Superior temporal gyrus (tissue), 1 donor: ENCODE measurements at regions not wholly inside any gene's neighbourhood (a gene's known extent, or its start where the extent isn't known, plus 50 kb on each side); places are given as distances from the start of the nearest gene placed in this dataset.

Source experiments
- DNase-seq: peaks from one replicate; pipeline ENCODE4 v3.0.0-alpha.2; 2016; ENCODE audit errors: extremely low spot score

DNA sequence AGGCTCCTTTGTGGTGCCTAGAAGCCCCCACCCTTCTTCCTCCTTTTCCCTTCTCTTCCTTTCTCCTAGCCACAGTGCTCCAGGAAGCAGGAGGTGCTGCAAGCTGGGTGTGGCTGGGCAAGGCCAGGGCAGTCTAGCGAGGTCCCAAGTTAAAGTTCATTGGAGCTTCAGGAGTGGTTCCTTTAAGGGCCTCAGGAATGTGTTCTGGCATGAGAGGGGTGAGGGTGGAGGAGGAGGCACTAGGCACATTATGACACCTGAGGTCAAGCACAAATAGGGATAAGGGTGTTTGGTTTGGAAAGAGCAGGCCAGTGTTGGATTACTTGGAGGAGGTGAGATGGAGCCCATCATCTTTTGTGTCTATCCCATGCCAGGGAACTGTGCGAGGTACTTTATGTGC, 258.7 kb downstream of the TLE3 start:
- DNase-seq = no peak

DNA sequence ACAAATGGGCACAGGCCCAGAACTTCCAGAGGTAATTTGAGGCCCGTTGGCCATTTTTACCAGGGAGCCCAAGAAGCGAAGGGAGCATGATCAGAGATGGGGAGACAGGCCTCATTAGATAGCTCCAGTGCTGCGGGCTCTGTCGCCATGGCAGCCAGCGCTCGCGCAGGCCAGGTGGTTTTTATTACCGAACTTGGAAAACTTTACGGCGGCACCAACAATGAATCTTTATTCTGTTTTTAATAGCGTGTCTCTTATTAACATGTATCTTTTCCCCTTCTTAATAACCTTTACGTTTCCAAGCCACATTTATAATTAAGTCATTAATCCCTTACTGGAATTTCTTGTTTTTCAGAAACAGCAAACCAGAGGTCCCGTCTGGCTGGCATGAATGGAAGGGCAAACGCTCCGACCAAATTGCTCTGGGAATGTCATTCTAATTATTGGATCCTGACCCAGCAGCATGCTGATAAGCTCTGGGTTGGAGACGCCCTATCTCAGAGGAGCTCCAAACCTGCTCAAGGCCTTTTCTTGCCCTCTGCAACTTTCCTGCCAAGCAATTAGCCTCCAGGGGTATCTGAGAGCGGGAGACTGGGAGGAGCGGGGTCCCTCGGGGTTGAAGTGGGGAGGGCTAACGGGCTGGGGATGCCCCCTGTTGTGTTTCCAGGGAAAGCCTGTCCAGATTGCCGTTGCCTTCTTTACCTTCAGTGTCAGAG, 256.4 kb downstream of the TLE3 start:
- DNase-seq = no peak

DNA sequence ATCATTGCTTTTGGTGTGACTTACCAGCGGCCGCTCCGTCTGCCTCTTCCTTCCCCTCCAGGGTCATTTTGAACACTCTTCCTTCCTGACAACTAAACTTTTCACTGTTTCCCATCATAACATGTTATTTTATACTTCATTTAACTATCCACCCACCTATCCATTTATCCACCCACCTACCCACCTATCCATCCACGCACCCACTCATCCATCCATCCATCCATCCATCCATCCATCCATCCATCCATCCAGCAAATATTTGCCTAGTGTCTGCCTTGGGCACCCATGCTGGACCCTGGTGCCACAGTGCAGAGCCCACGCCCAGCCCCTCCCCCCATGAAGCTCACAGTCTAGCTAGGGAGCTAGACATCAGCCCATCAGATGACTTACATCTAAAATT, 254.9 kb downstream of the TLE3 start:
- DNase-seq = no peak

DNA sequence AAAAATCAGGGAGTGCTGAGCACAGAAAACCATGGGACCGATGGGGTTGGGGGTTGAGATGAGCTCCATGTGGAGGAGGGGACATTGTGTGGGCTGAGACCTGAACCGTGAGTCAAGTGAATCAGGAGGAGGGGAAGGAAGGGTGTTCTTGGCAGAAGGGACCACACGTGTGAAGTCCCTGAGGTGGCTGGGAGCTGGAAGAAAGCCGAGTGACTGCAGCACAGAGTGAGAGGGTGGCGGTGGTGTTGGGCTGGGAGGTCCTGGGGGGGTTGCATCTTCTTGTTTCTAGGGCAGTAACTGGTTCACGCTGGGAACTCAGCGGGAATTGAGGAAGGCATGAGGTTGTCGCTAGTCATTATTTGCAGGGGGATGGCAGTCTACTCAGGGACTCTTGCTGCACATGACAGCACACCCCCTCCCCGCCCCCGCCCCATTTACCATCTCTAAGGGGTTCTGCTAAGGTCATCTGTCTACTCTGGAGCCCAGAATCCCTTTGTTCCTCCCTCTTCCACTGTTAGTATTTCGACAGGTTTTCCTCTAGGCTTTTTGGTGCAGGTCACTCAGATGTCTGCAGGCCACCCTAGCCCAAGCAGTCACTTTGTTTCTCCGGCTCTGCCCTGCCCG, 254.3 kb downstream of the TLE3 start:
- DNase-seq = no peak

DNA sequence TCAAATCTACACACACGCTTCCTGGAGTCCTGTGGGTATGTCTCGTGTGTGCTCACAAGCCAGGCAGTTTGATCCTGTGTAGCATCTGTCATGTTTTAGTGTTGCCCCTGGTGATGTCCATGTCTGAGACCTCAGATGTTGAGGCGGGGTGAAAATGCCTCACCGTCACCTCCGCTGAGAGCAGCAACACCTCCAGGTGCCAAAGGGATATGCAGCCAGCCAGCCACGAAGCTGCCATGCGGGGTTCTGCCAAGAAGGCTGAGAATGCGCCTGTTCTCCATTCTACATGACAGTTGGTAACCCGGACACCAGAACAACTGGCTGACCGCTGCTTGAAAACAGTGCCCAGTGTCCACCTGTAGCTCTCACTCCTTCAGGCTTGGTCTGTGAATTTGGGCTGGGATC, 253.8 kb downstream of the TLE3 start:
- DNase-seq = no peak

DNA sequence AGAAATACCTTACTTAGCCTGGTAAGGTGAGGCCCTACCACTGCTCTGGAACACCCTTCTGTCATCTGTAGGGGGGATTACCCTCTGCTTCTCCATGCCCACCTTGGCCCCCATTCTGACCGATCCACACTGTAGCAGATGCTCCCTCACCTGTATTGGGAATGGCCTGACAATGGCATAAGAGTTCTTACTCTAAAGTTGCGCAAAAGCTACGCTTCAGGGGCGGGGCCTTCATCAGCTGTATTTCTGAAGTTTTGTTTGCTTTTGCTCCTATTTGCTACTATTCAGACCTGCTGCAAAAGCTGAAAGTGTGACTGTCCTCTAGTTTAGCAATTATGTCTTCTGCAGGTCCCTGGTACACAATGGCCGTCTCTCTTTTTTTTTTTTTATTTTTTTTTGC, 252.6 kb downstream of the TLE3 start:
- DNase-seq = no peak

DNA sequence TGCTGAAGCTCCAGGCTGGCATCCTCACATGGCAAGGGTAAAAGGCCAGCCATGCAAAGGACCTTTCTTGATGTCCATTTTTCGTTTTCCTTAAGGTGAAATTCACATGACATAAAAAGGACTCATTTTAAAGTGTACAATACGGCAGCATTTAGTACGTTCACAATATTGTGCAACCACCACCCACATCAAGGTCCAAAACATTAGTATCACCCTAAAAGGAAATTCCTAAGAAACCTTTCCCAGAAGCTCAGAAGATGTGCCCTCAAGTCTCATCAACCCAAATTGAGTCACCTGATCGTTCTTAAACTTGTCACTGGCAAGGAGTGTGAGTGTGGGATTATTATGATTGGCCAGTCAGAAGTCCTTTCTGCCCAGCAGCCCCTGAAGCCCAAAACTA, 250.1 kb downstream of the TLE3 start:
- no peak for DNase-seq

DNA sequence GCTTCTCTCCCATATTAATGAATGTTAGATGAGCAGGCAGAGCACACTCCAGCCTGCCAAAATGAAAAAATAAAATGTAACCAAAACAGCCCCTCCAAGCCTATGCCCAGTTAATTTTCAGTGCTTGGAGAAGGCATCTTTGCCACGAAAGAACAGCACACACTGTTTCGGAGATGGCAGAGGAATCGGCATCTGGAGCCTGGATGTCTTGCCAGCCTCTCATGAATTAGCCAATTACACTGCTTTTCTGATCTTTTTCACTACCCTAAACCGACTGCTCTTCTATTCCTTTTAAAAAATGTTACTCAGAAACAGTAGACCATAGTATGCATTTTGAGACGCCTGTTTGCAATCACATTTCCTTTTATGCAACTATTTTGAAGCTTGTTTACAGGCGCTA, 249.6 kb downstream of the TLE3 start:
- DNase-seq = peak; percentile 21

DNA sequence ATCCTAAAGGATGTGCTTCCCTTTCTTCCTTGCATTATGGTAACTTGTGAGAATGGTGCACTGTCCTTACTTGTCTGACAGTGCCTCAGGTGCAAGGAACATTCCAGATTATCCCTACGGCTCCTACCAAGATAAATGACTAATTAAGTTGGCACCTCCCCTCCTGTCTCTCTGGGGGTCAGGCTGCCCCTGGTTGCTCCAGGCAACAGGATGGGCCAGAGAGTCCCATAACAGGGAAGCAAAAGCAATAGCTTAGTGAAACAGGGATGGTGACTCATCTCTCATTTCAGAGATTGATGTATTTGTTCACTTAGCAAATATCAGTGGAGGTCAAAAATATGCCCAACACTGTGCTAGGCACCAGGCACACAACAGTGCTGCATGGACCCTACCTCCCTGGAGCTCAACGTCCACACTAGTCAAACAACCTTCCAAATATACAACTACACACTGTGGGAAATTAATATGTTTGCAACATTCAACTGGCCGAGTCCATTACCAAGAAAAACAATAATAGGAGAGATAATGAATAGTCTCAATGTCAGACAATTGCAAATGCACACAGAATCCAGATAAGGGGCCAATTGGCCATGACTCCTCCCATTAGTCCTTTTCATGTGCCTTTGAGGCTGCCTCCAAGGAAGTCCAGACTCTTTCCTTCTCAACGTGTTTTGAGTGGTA, 249.0 kb downstream of the TLE3 start:
- DNase-seq = no peak

DNA sequence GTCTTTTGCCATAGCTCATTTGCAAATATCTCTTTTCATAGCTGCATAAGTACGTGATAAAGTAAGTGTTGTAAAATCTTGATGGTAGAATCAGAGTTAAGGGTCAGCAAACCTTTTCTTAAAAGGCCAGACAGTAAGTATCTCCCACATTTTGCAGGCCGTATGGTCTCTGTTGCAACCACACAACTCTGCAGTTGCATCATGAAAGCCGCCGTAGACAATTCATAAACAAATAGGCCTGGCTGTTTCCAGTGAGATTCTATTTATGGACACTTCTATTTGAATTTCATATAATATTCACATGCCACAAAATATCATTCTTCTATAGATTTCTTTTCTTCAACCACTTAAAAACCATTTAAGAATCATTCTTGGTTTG, 248.5 kb downstream of the TLE3 start:
- DNase-seq = no peak

DNA sequence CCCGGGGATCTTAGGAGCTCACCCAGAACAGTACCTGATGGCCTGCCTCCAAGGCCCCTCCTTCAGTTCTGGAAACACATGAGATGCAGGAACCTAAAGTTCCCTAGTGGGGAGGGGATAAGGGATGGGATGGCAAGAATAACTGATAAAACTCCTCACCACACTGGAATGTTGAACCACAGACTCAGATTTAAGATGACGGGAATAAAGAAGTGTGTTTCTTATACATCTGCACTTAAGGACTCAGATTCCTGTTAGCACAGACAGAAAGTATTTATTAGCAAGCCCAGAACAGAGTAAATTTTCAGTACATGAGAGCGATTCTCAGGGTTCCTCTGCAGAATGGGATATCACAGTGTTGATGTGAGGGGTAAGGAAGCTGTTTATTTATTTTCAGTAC, 245.2 kb downstream of the TLE3 start:
- DNase-seq = no peak

DNA sequence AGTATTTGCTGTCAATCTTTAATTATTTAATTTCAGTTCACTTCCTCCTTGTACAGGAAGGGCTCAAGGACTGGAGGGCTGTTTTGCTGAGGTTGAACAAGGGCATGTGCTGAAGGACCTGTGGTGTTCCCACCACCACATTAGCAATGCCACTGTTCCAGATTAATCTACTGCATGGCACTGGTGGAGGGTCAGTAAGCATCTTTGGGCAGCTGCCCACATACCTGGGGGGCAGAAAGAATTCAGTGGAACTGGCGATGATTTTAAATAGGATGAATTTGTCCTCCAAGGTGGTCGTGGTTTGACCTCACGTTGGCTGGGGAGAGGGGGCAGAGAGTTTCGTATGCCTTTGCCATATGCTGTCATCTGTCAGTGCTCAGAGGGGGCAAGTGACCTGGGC, 244.8 kb downstream of the TLE3 start:
- no peak for DNase-seq

DNA sequence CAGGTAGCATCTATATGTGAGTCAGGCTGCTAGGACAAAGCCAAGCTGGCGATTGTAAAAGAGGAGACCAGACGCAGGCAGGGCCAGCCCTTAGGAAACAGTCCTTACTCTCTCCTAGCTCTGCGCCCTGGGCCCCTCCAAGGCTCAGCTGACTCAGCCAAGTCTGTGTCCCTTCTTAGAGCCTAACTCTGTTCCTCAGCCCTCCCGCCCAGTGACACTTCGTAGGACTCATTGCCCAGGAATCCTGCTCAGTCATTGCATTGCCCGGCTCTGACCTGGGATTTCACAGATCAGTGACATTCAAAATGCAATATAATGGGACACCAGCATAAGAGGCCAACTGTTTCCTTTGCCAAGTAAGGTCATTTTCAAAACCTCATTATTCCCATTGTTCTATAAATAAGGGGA, 244.2 kb downstream of the TLE3 start:
- DNase-seq = no peak

DNA sequence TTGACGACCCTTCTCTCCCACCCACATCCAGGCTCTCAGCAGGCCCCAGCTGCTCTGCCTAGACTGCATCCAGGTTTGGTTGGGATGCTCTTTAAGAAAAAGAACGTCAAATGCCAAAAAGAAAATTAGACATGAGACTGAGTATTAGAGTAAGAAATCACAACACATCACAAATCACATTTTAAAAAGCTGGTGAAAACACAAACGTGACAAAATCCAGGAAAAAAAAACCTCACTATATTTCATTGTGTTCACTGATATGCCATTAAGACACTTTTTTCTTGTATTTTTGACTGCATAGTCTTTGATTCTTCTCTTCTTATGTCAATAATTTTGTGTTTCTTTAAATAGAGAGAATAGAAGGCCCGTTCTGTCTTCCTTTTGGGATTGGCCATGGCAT, 243.7 kb downstream of the TLE3 start:
- DNase-seq = no peak

DNA sequence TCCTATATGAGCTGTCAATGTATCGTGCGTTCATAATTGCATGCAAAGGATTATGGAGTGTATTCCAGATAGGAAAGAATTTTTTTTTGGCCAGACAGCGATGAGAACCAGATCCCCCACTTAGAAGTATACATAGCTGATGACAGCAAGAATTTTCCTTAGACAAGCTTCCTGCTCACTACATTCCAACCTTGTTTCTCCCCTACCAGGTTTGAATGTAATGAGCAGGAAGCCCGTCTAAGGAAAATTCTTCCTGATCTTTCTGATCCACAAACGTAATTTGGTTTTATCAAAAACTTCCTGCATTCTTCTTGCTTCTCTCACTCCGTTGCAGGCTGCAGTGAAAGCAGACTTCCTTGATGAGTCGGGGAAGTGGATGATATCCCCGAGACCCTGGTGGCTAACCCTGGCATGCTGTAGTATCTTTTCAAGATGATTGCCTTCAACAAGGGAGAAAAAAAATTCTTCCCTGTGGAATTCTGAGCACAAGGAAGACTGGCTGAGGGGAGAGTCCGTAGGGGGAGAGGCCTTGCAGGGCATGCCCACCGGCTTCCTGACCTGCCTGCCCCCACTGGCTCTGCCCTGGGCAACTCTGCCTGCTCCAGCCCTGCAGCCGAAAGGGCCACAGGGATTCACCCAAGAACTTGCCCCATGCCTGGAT, 243.1 kb downstream of the TLE3 start:
- no peak for DNase-seq

DNA sequence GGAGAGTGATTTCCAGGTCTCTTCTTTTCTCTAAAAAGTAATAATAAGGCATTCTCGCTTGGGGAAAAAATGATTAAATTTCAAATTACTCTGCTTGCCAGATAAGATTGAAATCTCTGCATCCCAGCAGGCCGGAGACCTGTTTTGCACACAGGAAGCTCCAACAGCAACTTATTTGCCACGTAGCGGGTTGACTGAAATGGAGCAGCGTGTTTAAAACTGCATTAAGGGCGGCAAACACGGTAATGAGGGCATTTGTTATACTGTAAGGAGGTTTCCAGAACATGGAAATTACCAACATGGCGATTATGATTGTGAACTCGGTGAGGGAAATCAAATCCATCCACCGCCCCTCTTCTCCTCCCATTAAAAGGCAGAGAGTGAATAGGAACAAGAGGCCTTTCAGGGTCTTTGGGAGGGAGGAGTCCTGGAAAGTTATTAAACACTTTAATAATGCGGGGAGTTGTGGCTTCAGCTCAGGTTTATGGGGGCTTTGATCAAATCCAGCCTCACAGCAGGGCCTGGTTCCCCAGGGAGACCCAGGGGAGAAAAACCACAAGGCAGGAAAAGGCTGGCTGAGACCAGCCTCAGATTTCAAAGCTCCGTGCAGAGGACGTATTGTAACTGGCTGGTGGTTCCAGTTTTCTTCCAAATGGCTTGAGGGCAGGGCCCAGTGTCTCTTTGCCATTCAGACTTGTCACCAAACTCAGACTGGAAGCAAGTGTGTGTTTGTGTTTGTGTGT, 242.3 kb downstream of the TLE3 start:
- no peak for DNase-seq

DNA sequence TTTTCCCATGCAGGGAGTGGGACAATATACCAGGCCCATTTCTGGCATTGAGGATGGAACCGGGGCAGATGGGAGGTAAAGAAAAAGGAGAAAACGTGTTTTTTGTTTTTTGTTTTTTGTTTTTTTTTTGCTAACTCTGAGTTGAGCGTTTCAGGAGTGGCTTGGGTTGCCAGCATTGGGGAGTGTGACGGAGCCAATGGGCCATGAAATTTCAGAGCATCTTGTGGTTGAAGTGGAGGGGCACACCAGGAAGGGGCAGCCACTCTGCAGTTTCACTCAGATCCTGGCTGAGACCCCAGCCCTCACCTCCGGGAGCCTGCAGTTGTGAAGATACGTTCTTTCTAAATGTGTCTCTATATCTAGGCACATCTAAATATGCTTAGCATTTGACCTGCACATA, 240.5 kb downstream of the TLE3 start:
- DNase-seq = no peak

DNA sequence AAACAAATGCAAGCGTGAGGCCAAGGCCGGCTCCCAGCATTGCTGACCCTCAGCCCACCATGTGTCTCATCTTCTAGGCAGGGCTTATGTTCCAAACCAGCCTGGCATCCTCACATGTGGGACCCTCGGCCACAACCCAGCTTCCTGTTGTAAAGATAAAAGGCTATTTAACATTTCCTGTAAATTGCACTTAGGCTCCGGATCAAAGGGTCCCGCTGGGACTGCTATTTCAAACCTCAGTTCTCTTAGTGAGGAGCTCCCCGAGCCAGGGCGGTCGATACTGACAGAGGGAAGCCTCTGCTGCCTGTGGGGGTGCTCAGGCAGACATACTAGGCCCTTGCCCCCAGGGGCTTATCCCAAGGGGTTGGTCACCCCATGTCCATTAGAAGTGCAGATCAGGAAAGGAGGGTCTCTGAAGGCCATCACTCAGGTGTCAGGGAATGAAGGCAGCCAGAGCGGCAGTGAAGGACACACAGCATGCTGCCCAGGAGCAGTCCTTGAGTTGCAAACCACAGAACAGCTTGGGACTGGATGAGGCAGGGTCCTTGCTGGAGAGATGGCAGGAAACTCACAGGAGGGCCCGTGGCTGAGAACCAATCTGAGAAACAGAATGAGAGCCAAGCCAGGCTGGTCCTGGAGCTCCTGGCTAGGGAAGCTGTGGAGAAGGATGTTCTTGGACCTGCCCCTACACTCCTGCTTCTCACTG, 239.9 kb downstream of the TLE3 start:
- no peak for DNase-seq

DNA sequence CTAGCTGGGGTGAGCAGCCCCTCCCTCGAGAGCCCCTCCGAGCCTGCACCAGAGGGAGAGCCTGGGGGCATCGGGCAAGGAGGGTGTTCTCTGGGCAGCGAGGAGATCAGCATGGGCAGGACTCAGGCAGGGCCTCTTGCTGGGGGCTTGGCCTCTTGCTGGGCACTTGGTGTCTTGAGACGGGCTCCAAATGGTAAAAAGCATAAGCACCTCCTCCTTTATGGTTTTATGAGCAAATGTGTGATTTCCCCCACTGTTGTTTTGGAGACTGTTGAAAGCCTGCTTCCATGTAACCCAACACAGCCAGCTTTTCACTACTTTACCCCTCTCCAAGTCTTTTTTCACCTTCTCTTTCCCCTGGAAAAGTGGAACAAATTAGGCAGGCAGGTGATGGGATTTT, 239.3 kb downstream of the TLE3 start:
- no peak for DNase-seq

DNA sequence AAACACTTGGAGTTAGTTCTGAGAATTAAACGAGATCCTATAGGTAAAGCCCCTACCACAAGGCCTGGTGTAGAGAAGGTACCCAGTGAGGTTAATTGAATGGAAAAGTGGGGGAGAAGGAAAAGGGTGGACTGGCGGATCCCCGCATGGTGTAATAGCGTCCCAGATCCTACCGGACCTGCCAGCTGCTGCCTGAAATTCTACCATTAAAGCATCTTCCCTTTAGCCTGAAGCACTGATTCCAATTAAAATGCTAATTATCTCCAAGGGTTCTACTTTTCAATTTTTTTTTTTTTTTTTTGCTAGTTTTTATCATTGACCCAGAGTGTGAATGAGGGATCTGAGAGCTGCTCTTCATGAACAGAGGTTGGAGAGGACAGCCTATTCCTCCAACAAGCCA, 237.9 kb downstream of the TLE3 start:
- DNase-seq = no peak

DNA sequence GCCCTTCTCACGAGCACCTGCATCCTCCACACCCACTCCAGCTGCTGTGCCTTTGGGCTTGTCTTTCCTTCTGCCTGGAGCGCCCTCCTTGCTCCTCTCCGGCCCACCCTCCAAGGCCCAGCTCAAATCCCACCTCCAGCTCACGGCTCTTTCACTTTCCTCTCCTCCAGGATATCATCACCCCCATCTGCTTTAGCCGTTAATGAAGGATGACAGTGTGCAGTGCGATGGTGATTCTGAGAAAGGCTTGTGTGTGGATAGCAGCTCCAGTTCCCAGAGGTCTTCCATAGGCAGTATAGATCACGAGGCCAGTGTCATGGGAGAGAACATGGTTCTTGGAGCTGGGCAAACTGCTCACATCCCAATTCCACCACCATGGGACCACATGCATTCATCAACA, 237.4 kb downstream of the TLE3 start:
- DNase-seq = no peak

DNA sequence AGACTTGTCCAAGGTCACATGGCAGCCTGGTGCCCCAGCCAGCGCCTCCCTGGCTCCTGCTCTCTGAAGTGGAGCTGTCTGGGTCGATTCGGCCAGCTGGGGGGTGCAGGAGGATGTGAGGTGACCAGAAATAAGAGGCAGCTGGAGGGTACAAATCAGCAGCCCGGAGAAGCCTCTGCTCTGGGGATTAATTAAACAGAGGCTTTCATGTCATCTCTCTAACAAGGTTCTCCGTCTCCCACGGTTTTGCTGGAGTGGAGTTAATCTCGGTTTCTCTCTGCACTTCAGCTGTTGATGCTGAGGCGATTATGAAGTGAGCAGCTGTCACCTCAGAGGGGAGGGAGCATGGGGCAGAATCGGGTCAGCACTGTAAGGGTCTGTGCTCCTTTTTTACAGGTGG, 236.8 kb downstream of the TLE3 start:
- DNase-seq = no peak
